ENCODE measurements at regions not wholly inside any gene's neighbourhood (a gene's known extent, or its start where the extent isn't known, plus 50 kb on each side); places are given as distances from the start of the nearest gene placed in this dataset.
"Not testable (repeated sequence)": the region's sequence is repeated elsewhere in the genome, so short reads cannot be mapped to it uniquely, and the experiment has no call there.

DNA sequence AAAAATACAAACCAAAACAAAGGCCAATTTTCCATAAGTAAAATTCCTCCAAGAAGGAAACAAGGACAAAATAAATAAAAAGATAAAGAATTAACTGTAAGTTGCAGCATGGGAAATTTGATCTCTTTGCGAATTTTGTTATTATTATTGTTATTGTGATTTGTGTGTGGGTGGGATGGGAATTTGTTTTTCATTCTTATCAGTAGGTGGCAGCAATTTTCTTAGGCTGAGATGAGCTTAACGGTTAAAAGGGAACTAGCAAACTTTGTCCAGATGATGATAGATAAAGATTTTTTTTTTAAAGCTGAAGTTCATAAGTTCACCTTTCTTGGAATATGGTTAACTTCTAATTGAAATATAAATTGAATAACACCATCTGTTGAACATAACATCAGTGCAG, 83.2 kb upstream of the IL1RAPL2 start:
- no peak for DNase-seq
- Histone ChIP-seq H3K4me3 (no peak overlapping the region), H3K9me3 (no peaks in the 10 kb centered on the region), H3K36me3 (ENCODE audit: low read depth, missing control alignments) (no peaks in the 10 kb centered on the region), H3K27me3 (no peaks in the 10 kb centered on the region), H3K27ac (no peak overlapping the region), H3K4me1 (no peaks in the 10 kb centered on the region)
- 35 to 48% methylated on average over 2 of the region's 2 CpGs for WGBS, 2 donors
- TF ChIP-seq POLR2A (IDR thresholded peaks at IDR 0.05): no peak
- TF ChIP-seq, protein P1, sequence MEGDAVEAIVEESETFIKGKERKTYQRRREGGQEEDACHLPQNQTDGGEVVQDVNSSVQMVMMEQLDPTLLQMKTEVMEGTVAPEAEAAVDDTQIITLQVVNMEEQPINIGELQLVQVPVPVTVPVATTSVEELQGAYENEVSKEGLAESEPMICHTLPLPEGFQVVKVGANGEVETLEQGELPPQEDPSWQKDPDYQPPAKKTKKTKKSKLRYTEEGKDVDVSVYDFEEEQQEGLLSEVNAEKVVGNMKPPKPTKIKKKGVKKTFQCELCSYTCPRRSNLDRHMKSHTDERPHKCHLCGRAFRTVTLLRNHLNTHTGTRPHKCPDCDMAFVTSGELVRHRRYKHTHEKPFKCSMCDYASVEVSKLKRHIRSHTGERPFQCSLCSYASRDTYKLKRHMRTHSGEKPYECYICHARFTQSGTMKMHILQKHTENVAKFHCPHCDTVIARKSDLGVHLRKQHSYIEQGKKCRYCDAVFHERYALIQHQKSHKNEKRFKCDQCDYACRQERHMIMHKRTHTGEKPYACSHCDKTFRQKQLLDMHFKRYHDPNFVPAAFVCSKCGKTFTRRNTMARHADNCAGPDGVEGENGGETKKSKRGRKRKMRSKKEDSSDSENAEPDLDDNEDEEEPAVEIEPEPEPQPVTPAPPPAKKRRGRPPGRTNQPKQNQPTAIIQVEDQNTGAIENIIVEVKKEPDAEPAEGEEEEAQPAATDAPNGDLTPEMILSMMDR (IDR thresholded peaks at IDR 0.05): no peak
- intact Hi-C loops (cut with DNase I; ENCODE audit: low total_unique reads): no loop called here

DNA sequence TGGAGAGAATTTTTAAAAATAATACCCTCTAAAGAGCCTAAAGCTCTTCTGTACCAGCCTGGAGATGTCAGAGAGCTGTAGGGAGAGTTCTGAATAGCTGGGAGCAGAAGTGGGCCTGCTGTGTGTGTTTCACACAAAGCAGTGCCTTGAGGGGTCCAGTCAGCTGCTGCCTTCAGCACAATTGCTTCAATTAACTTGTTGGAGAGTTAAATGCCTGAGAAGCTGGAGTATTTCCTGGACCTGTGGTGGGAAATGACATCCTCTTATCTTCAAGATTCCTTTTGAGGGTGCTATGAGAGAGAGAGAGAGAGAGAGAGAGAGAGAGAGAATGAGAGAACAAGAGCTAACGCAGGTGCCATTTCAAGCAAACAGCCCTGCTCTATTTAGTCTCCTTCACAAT, 96.2 kb upstream of the IL1RAPL2 start:
- H3K36me3 ChIP-seq (ENCODE audit: low read depth, missing control alignments): no peaks in the 10 kb centered on the region
- H3K4me1 ChIP-seq: no peaks in the 10 kb centered on the region
- no peaks in the 10 kb centered on the region for H3K27me3 ChIP-seq
- intact Hi-C loops (cut with DNase I; ENCODE audit: low total_unique reads): no loop called here
- no peaks in the 10 kb centered on the region for H3K9me3 ChIP-seq
- no peak overlapping the region for H3K4me3 ChIP-seq
- TF ChIP-seq POLR2A (IDR thresholded peaks at IDR 0.05): no peak
- TF ChIP-seq, protein P1 (IDR thresholded peaks at IDR 0.05): no peak
- WGBS, 2 donors: 0 to 71% methylated on average over 1 of the region's 1 CpG
- DNase-seq: no peak
- no peak overlapping the region for H3K27ac ChIP-seq

DNA sequence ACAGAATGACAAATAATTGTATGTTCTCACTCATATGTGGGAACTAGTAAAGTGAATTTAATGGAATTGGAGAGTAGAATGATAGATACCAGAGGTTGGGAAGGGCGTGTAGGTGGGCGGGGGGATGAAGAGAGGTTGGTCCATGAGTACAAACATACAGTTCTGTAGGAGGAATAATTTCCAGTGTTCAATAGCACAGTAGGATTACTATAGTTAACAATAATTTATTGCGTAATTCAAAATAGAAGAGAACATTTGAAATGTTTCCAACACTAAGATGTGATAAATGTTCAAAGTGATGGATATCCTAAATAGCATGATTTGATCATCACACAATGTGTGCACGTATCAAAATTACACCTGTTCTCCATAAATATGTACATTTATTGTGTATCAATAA, 106.2 kb upstream of the IL1RAPL2 start:
- no peak for TF ChIP-seq POLR2A (IDR thresholded peaks at IDR 0.05)
- TF ChIP-seq, protein P1 (IDR thresholded peaks at IDR 0.05): no peak
- no peak for DNase-seq
- intact Hi-C loops (cut with DNase I; ENCODE audit: low total_unique reads): no loop called here
- Histone ChIP-seq H3K4me3 (no peak overlapping the region), H3K9me3 (no peaks in the 10 kb centered on the region), H3K27me3 (no peaks in the 10 kb centered on the region), H3K4me1 (no peaks in the 10 kb centered on the region), H3K36me3 (ENCODE audit: low read depth, missing control alignments) (no peaks in the 10 kb centered on the region), H3K27ac (no peak overlapping the region)
- 90 to 96% methylated on average over 4 of the region's 4 CpGs for WGBS, 2 donors

DNA sequence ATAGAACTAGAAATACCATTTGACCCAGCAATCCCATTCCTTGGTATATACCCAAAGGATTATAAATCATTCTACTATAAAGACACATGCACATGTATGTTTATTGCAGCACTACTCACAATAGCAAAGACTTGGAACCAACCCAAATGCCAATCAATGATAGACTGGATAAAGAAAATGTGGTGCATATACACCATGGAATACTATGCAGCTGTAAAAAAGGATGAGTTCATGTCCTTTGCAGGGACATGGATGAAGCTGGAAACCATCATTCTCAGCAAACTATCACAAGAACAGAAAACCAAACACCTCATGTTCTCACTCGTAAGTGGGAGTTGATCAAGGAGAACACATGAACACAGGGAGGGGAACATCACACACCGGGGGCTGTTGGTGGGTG, 108.9 kb upstream of the IL1RAPL2 start:
- H3K4me3 ChIP-seq; intact Hi-C loops (cut with DNase I; ENCODE audit: low total_unique reads); H3K9me3 ChIP-seq; H3K4me1 ChIP-seq; H3K27ac ChIP-seq; DNase-seq; H3K36me3 ChIP-seq (ENCODE audit: low read depth, missing control alignments); H3K27me3 ChIP-seq: not testable (repeated sequence)
- 91 to 95% methylated on average over 2 of the region's 2 CpGs for WGBS, 2 donors

DNA sequence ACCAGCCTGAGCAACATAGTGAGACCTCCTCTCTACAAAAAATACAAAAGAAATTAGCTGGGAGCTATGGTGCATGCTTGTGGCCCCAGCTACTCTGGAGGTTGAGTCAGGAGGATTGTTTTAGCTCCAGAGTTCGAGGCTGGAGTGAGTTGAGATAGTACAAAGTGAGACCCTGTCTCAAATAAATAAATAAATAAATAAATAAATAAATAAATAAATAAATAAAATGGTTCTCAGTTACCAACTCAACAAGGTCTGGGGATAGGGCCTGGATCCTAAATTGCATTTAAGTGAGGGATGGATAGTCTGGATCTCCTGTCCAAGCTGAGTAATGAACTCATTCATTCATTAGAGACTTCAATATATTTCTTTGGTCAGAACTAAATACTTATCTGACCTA, 115.7 kb upstream of the IL1RAPL2 start:
- no peak overlapping the region for H3K4me3 ChIP-seq
- TF ChIP-seq, protein P1 (IDR thresholded peaks at IDR 0.05): no peak
- no peak for TF ChIP-seq POLR2A (IDR thresholded peaks at IDR 0.05)
- no peak overlapping the region for H3K27ac ChIP-seq
- no peaks in the 10 kb centered on the region for H3K9me3 ChIP-seq
- H3K36me3 ChIP-seq (ENCODE audit: low read depth, missing control alignments): no peaks in the 10 kb centered on the region
- WGBS, 2 donors: 89 to 100% methylated on average over 1 of the region's 1 CpG
- intact Hi-C loops (cut with DNase I; ENCODE audit: low total_unique reads): no loop called here
- H3K4me1 ChIP-seq: no peaks in the 10 kb centered on the region
- DNase-seq: no peak
- H3K27me3 ChIP-seq: no peaks in the 10 kb centered on the region

Measured in testis (tissue), 2 donors.